ENCODE measurements at regions not wholly inside any gene's neighbourhood (a gene's known extent, or its start where the extent isn't known, plus 50 kb on each side); places are given as distances from the start of the nearest gene placed in this dataset.
"Not testable (repeated sequence)": the region's sequence is repeated elsewhere in the genome, so short reads cannot be mapped to it uniquely, and the experiment has no call there.

DNA sequence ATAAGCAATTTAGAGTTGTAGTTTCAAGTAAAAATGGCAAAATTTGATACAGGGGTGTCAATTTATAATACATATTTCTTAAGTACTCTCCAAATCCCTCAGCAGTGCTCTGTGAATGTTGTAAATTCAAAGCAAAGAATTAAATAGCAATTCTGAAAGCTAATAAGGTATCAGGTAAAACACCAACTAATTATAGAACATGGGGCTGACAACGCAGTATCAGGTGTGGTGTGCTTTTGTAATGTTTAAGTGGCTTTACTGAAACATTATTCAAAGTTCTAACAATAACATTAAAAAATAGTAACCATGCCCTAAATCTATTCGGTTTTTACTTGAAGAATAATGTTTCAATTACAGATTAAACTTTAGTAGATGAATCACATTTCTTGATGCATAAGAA lies 1271.2 kb upstream of the ADGRL2 start:
- intact Hi-C loops (cut with micrococcal nuclease): no loop called here
- TF ChIP-seq, protein P1, sequence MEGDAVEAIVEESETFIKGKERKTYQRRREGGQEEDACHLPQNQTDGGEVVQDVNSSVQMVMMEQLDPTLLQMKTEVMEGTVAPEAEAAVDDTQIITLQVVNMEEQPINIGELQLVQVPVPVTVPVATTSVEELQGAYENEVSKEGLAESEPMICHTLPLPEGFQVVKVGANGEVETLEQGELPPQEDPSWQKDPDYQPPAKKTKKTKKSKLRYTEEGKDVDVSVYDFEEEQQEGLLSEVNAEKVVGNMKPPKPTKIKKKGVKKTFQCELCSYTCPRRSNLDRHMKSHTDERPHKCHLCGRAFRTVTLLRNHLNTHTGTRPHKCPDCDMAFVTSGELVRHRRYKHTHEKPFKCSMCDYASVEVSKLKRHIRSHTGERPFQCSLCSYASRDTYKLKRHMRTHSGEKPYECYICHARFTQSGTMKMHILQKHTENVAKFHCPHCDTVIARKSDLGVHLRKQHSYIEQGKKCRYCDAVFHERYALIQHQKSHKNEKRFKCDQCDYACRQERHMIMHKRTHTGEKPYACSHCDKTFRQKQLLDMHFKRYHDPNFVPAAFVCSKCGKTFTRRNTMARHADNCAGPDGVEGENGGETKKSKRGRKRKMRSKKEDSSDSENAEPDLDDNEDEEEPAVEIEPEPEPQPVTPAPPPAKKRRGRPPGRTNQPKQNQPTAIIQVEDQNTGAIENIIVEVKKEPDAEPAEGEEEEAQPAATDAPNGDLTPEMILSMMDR (IDR thresholded peaks at IDR 0.05): no peak
- Histone ChIP-seq H3K27me3 (ENCODE audit: control insufficient read depth in 2 of 2, insufficient read depth in 2 of 2, low read length in 2 of 2) (no peaks in the 10 kb centered on the region), H3K9me3 (replicated peaks in 1 of 2; ENCODE audit: control insufficient read depth in 1 of 2, insufficient read depth in 1 of 2, low read length in 2 of 2) (no peaks in the 10 kb centered on the region), H3K9ac (ENCODE audit: insufficient read depth, low read length, poor library complexity, severe bottlenecking) (no peak overlapping the region), H3K4me3 (replicated peaks in 1 of 3; ENCODE audit: low read depth in 2 of 3, low read length in 3 of 3) (no peak overlapping the region), H3K79me2 (ENCODE audit: insufficient read depth, low read length) (no peaks in the 10 kb centered on the region), H4K20me1 (ENCODE audit: insufficient read depth, low read length) (no peaks in the 10 kb centered on the region), H3K36me3 (replicated peaks in 1 of 2; ENCODE audit: control insufficient read depth in 1 of 2, insufficient read depth in 2 of 2, low read length in 2 of 2) (no peaks in the 10 kb centered on the region), H3K27ac (ENCODE audit: low read depth in 1 of 2, low read length in 2 of 2) (no peak overlapping the region), H2AFZ (ENCODE audit: insufficient read depth, low read depth, low read length, poor library complexity, severe bottlenecking) (no peak overlapping the region), H3K4me2 (replicated peaks; ENCODE audit: extremely low read depth, low read length, poor library complexity, severe bottlenecking) (no peak overlapping the region), H3K4me1 (ENCODE audit: control insufficient read depth in 1 of 2, insufficient read depth in 2 of 2, low read length in 2 of 2) (no peaks in the 10 kb centered on the region)
- Mint-ChIP-seq H3K27me3 (ENCODE audit: low read depth in 3 of 3) (no peaks in the 10 kb centered on the region), H3K36me3 (no peaks in the 10 kb centered on the region), H3K9me3 (peaks cover 0 to 9% (median 0%) of the 10 kb centered on the region in 7 donors), H3K4me3 (no peak overlapping the region), H3K27ac (no peak overlapping the region), H3K4me1 (no peaks in the 10 kb centered on the region)
- no peak for DNase-seq
- WGBS (ENCODE audit: insufficient coverage): no CpG with 5 or more reads among the region's 2 CpGs

DNA sequence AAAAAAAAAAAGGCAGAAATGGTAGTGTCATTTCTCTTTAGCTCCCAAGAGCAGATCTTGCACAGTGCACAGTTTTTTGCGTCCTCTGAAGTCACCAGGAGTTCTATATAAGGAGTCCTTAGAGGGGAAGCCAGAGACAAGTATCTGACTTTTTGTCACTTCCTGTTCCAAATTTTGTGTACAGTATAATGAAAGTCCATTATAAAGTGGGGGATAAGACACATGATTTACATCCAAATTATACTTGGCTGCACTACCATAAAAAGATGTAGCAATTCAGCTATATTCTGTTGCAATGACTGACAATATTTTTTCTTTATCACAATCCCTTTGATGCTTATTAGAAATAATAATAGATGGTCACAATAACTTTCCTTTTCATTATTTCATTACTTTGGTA lies 1276.9 kb upstream of the ADGRL2 start:
- Histone ChIP-seq H3K4me3 (replicated peaks in 1 of 3; ENCODE audit: low read depth in 2 of 3, low read length in 3 of 3) (no peak overlapping the region), H3K27me3 (ENCODE audit: control insufficient read depth in 2 of 2, insufficient read depth in 2 of 2, low read length in 2 of 2) (no peaks in the 10 kb centered on the region), H4K20me1 (ENCODE audit: insufficient read depth, low read length) (no peaks in the 10 kb centered on the region), H3K79me2 (ENCODE audit: insufficient read depth, low read length) (no peaks in the 10 kb centered on the region), H3K27ac (ENCODE audit: low read depth in 1 of 2, low read length in 2 of 2) (no peak overlapping the region), H3K4me1 (ENCODE audit: control insufficient read depth in 1 of 2, insufficient read depth in 2 of 2, low read length in 2 of 2) (no peaks in the 10 kb centered on the region), H3K4me2 (replicated peaks; ENCODE audit: extremely low read depth, low read length, poor library complexity, severe bottlenecking) (no peak overlapping the region), H2AFZ (ENCODE audit: insufficient read depth, low read depth, low read length, poor library complexity, severe bottlenecking) (no peak overlapping the region), H3K36me3 (replicated peaks in 1 of 2; ENCODE audit: control insufficient read depth in 1 of 2, insufficient read depth in 2 of 2, low read length in 2 of 2) (no peaks in the 10 kb centered on the region), H3K9me3 (replicated peaks in 1 of 2; ENCODE audit: control insufficient read depth in 1 of 2, insufficient read depth in 1 of 2, low read length in 2 of 2) (no peaks in the 10 kb centered on the region), H3K9ac (ENCODE audit: insufficient read depth, low read length, poor library complexity, severe bottlenecking) (no peak overlapping the region)
- DNase-seq: no peak
- WGBS (ENCODE audit: insufficient coverage): 80% methylated on average over 1 of the region's 1 CpG
- H3K4me3 Mint-ChIP-seq: no peak overlapping the region
- H3K27me3 Mint-ChIP-seq (ENCODE audit: low read depth in 3 of 3): no peaks in the 10 kb centered on the region
- no peaks in the 10 kb centered on the region for H3K36me3 Mint-ChIP-seq
- H3K4me1 Mint-ChIP-seq: no peaks in the 10 kb centered on the region
- TF ChIP-seq, protein P1 (IDR thresholded peaks at IDR 0.05): no peak
- peaks cover 0 to 11% (median 0%) of the 10 kb centered on the region in 7 donors for H3K9me3 Mint-ChIP-seq
- intact Hi-C loops (cut with micrococcal nuclease): no loop called here
- H3K27ac Mint-ChIP-seq: no peak overlapping the region

DNA sequence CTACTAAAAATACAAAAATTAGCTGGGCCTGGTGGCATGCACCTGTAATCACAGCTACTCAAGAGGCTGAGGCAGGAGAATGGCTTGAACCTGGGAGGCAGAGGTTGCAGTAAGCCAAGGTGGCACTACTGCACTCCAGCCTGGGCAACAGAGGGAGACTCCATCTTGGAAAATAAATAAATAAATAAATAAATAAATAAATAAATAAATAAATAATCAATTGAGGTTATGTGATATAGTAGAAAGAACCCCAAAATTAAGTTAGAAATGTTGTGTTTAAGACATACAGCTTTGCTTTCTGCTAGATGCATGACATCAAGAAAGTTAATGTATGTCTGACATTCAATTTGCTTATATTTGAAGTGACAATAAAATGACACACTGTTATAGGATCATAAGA lies 1277.7 kb upstream of the ADGRL2 start:
- H3K4me3 Mint-ChIP-seq; H3K27me3 Mint-ChIP-seq (ENCODE audit: low read depth in 3 of 3); H3K9me3 Mint-ChIP-seq; H3K9ac ChIP-seq (ENCODE audit: insufficient read depth, low read length, poor library complexity, severe bottlenecking); H3K36me3 ChIP-seq (replicated peaks in 1 of 2; ENCODE audit: control insufficient read depth in 1 of 2, insufficient read depth in 2 of 2, low read length in 2 of 2); DNase-seq; H3K27ac ChIP-seq (ENCODE audit: low read depth in 1 of 2, low read length in 2 of 2); H3K4me2 ChIP-seq (replicated peaks; ENCODE audit: extremely low read depth, low read length, poor library complexity, severe bottlenecking); H3K4me1 ChIP-seq (ENCODE audit: control insufficient read depth in 1 of 2, insufficient read depth in 2 of 2, low read length in 2 of 2); H3K27ac Mint-ChIP-seq; H3K9me3 ChIP-seq (replicated peaks in 1 of 2; ENCODE audit: control insufficient read depth in 1 of 2, insufficient read depth in 1 of 2, low read length in 2 of 2); H3K36me3 Mint-ChIP-seq; H3K79me2 ChIP-seq (ENCODE audit: insufficient read depth, low read length); H3K4me1 Mint-ChIP-seq; H3K4me3 ChIP-seq (replicated peaks in 1 of 3; ENCODE audit: low read depth in 2 of 3, low read length in 3 of 3); H2AFZ ChIP-seq (ENCODE audit: insufficient read depth, low read depth, low read length, poor library complexity, severe bottlenecking); H3K27me3 ChIP-seq (ENCODE audit: control insufficient read depth in 2 of 2, insufficient read depth in 2 of 2, low read length in 2 of 2); intact Hi-C loops (cut with micrococcal nuclease); H4K20me1 ChIP-seq (ENCODE audit: insufficient read depth, low read length): not testable (repeated sequence)
